GM12878 (cell line): ENCODE measurements at regions not wholly inside any gene's neighbourhood (a gene's known extent, or its start where the extent isn't known, plus 50 kb on each side); places are given as distances from the start of the nearest gene placed in this dataset.

Experiments
- ATAC-seq: fragments of 200-7000 bp; cut with Tn5 transposase; 3 replicates; pipeline ENCODE4 v1.9.1; 2020; ENCODE audit warnings: mild to moderate bottlenecking, moderate library complexity
- BruUV-seq: library from RNA; stranded (reverse); fragments of 400-500 nt; replicated peaks from 2 replicates; lab custom pipeline; 2021; lab: Mats Ljungman, UMichigan
- CTCF ChIA-PET: fragments of 300-600 bp; sonication (Branson Sonifier 250); formaldehyde crosslinking; extraction: SDS; loops from one replicate; lab custom pipeline; 2021; ENCODE audit warnings: inconsistent platforms; lab: Yijun Ruan, JAX
- POLR2A ChIA-PET: fragments of 350-600 bp; formaldehyde crosslinking; extraction: SDS; loops from one replicate; lab custom pipeline; 2021; ENCODE audit warnings: inconsistent platforms; lab: Charles Lee
- RAD21 ChIA-PET: fragments of 300-600 bp; sonication (Branson Sonifier 250); formaldehyde crosslinking; loops from one replicate; lab custom pipeline; 2023; ENCODE audit warnings: antibody characterized with exemption; ENCODE audit not compliant: unreplicated experiment; lab: Charles Lee
- SMC1A ChIA-PET: fragments of 300-600 bp; sonication (Branson Sonifier 250); formaldehyde crosslinking; loops from one replicate; lab custom pipeline; 2023; ENCODE audit not compliant: unreplicated experiment, uncharacterized antibody; lab: Charles Lee
- DNase-seq: peaks from one replicate; pipeline ENCODE4 v3.0.0-alpha.2; 2011; ENCODE audit warnings: low read depth, low spot score
- FAIRE-seq: peaks from 3 replicates; lab custom pipeline; 2011; peaks lifted over from hg19 to GRCh38; lab: Jason Lieb, UNC
- H2AFZ ChIP-seq: 2 replicates; pipeline ENCODE4 v1.6.0; 2011; ENCODE audit warnings: low read depth, low read length, control low read depth; ENCODE audit not compliant: control insufficient read depth
- H3K27ac ChIP-seq: 2 replicates; pipeline ENCODE4 v1.5.1; 2011; ENCODE audit warnings: control low read depth; ENCODE audit not compliant: control insufficient read depth, insufficient read depth
- H3K27me3 ChIP-seq, 2 experiments: replicated peaks in 1 of 2; 2 replicates each; pipeline versions ENCODE4 v1.6.0 to v1.6.1; 2011; ENCODE audit warnings: low read length in 1 of 2; ENCODE audit not compliant: control insufficient read depth in 2 of 2, insufficient read depth in 2 of 2
- H3K36me3 ChIP-seq, 2 experiments: 2 replicates each; pipeline ENCODE4 v1.5.1; 2011; ENCODE audit warnings: low read length in 1 of 2; ENCODE audit not compliant: control insufficient read depth in 2 of 2, insufficient read depth in 2 of 2
- H3K4me1 ChIP-seq: 2 replicates; pipeline ENCODE4 v1.6.1; 2011; ENCODE audit warnings: mild to moderate bottlenecking, low read length, moderate library complexity, mixed read lengths; ENCODE audit not compliant: control insufficient read depth, insufficient read depth
- H3K4me2 ChIP-seq: 2 replicates; pipeline ENCODE4 v1.6.0; 2011; ENCODE audit warnings: control low read depth; ENCODE audit not compliant: control insufficient read depth, insufficient read depth
- H3K4me3 ChIP-seq: fragments of 200-600 bp; sonication (generic); 2 replicates; pipeline ENCODE4 v1.5.1; 2016
- H3K79me2 ChIP-seq: 2 replicates; pipeline ENCODE4 v1.6.0; 2011; ENCODE audit warnings: low read length; ENCODE audit not compliant: control insufficient read depth, insufficient read depth
- H3K9ac ChIP-seq: 2 replicates; pipeline ENCODE4 v1.8.0; 2011; ENCODE audit warnings: low read length, control low read depth, mixed read lengths; ENCODE audit not compliant: control insufficient read depth, insufficient read depth
- H3K9me3 ChIP-seq: replicated peaks from 3 replicates; pipeline ENCODE4 v1.5.1; 2011; ENCODE audit warnings: mild to moderate bottlenecking, low read length; ENCODE audit not compliant: control insufficient read depth, insufficient read depth
- H4K20me1 ChIP-seq: 2 replicates; pipeline ENCODE4 v1.6.0; 2011; ENCODE audit not compliant: control insufficient read depth, insufficient read depth
- CBX5 ChIP-seq: sonication (generic); IDR thresholded peaks from 2 replicates; pipeline ENCODE4 v1.6.1; 2016; ENCODE audit warnings: low read depth, moderate library complexity, mild to moderate bottlenecking, inconsistent platforms
- E4F1 ChIP-seq: fragments of 450-650 bp; IDR thresholded peaks from 2 replicates; pipeline ENCODE4 v1.6.1; 2018; ENCODE audit warnings: borderline replicate concordance, mild to moderate bottlenecking; ENCODE audit not compliant: partially characterized antibody
- FOXM1 ChIP-seq: IDR thresholded peaks from 2 replicates; pipeline ENCODE4 v1.6.1; 2012; ENCODE audit warnings: low read depth, mild to moderate bottlenecking, inconsistent platforms, low read length, moderate library complexity
- HDGF ChIP-seq: fragments of 450-650 bp; IDR thresholded peaks from 2 replicates; pipeline ENCODE4 v1.6.1; 2016; ENCODE audit warnings: antibody characterized with exemption
- JUND ChIP-seq: IDR thresholded peaks from 2 replicates; pipeline ENCODE4 v1.6.1; 2012; ENCODE audit warnings: low read depth, mild to moderate bottlenecking, low read length, improper control_type of control experiment, moderate library complexity
- PRDM15 ChIP-seq: fragments of 450-650 bp; formaldehyde crosslinking; IDR thresholded peaks from 2 replicates; pipeline ENCODE4 v1.4.0; 2020; ENCODE audit warnings: mild to moderate bottlenecking, moderate library complexity
- RAD51 ChIP-seq: fragments of 450-650 bp; IDR thresholded peaks from 2 replicates; pipeline ENCODE4 v1.6.1; 2016; ENCODE audit warnings: moderate library complexity, mild to moderate bottlenecking, inconsistent platforms
- RUNX3 ChIP-seq: IDR thresholded peaks from 2 replicates; pipeline ENCODE4 v1.6.1; 2012; ENCODE audit warnings: low read length, inconsistent platforms
- SIX5 ChIP-seq: IDR thresholded peaks from 2 replicates; pipeline ENCODE4 v1.6.1; 2011; ENCODE audit warnings: mild to moderate bottlenecking, low read depth, low read length, moderate library complexity; ENCODE audit not compliant: severe bottlenecking
- SREBF1 ChIP-seq: IDR thresholded peaks from 2 replicates; pipeline ENCODE4 v1.6.1; 2012; ENCODE audit warnings: mild to moderate bottlenecking, low read length
- TAF1 ChIP-seq: IDR thresholded peaks from 2 replicates; pipeline ENCODE4 v1.6.1; 2011; ENCODE audit warnings: mild to moderate bottlenecking, low read depth, low read length, borderline replicate concordance
- TCF3 ChIP-seq: IDR thresholded peaks from 2 replicates; pipeline ENCODE4 v1.6.1; 2012; ENCODE audit warnings: low read depth, mild to moderate bottlenecking, low read length, borderline replicate concordance; ENCODE audit not compliant: insufficient read depth
- USF2 ChIP-seq: IDR thresholded peaks from 2 replicates; pipeline ENCODE4 v1.6.1; 2011; ENCODE audit warnings: low read depth, low read length, improper control_type of control experiment, borderline replicate concordance
- ZBED1 ChIP-seq: IDR thresholded peaks from 2 replicates; pipeline ENCODE4 v1.6.1; 2016; ENCODE audit warnings: borderline replicate concordance
- in situ Hi-C: fragments of 300-500 bp; cut with MboI; formaldehyde crosslinking; loops from 9 replicates; pipeline ENCODE4 v1.14.3; 2018; ENCODE audit warnings: mixed read lengths
- intact Hi-C: fragments of 100-400 bp; cut with micrococcal nuclease; formaldehyde crosslinking; loops from one replicate; pipeline ENCODE4 v1.14.2; 2022; ENCODE audit not compliant: unreplicated experiment

GRCh38 chr2:174656676-174657176 lies 59.1 kb upstream of the WIPF1 start:
- ChIA-PET SMC1A (interaction anchor here (0.6 to 1.2 kb wide), 3 partner anchors 25 to 194 kb away, joined by 3 to 4 read pairs (median 4); no protein-coding TSS in a partner anchor), POLR2A (no interaction called here)
- H3K36me3 ChIP-seq, result no peaks in the 10 kb centered on the region

More at GRCh38 chr2:174656676-174657176, 59.1 kb upstream of the WIPF1 start:
- Histone ChIP-seq H2AFZ (no peak overlapping the region), H3K4me3 (no peak overlapping the region), H3K27me3 (no peaks in the 10 kb centered on the region), H3K4me1 (no peaks in the 10 kb centered on the region), H3K4me2 (no peak overlapping the region), H3K9ac (no peak overlapping the region), H3K79me2 (no peaks in the 10 kb centered on the region), H4K20me1 (no peaks in the 10 kb centered on the region), H3K27ac (no peak overlapping the region), H3K9me3 (no peaks in the 10 kb centered on the region; the same call in 2 of the 3 replicates)
- ATAC-seq, result peak; percentile 32; the same call in 2 of the 3 replicates
- TF ChIP-seq PRDM15 (CRISPR knock-in tag), result no peak
- TF ChIP-seq RAD51, result no peak
- TF ChIP-seq JUND, result no peak
- TF ChIP-seq E4F1, result no peak
- no peak for TF ChIP-seq FOXM1
- TF ChIP-seq TAF1, result no peak
- no peak for TF ChIP-seq TCF3
- TF ChIP-seq CBX5, result no peak
- no peak for TF ChIP-seq HDGF
- TF ChIP-seq RUNX3, result no peak
- no peak for TF ChIP-seq SIX5
- TF ChIP-seq ZBED1, result no peak
- TF ChIP-seq USF2, result no peak
- no peak for TF ChIP-seq SREBF1
- no peak for DNase-seq
- in situ Hi-C loops, result no loop called here
- peak; percentile 47 for FAIRE-seq
- ChIA-PET RAD21 (interaction anchor here (0.7 to 1.2 kb wide), 5 partner anchors 10 to 79 kb away, joined by 3 to 5 read pairs (median 3); no protein-coding TSS in a partner anchor), CTCF (interaction anchor here (0.6 to 1.6 kb wide), 6 partner anchors 12 to 194 kb away, joined by 3 to 6 read pairs (median 3); no protein-coding TSS in a partner anchor)
- BruUV-seq, result no TSS peak
- intact Hi-C loops, result no loop called here
